GM12878 (cell line): ENCODE measurements at regions not wholly inside any gene's neighbourhood (a gene's known extent, or its start where the extent isn't known, plus 50 kb on each side); places are given as distances from the start of the nearest gene placed in this dataset.

Experiments used
- ATAC-seq: fragments of 200-7000 bp; cut with Tn5 transposase; 3 replicates; pipeline ENCODE4 v1.9.1; 2020; ENCODE audit warnings: mild to moderate bottlenecking, moderate library complexity
- BruUV-seq: library from RNA; stranded (reverse); fragments of 400-500 nt; replicated peaks from 2 replicates; lab custom pipeline; 2021; lab: Mats Ljungman, UMichigan
- CTCF ChIA-PET: fragments of 300-600 bp; sonication (Branson Sonifier 250); formaldehyde crosslinking; extraction: SDS; loops from one replicate; lab custom pipeline; 2021; ENCODE audit warnings: inconsistent platforms; lab: Yijun Ruan, JAX
- POLR2A ChIA-PET: fragments of 350-600 bp; formaldehyde crosslinking; extraction: SDS; loops from one replicate; lab custom pipeline; 2021; ENCODE audit warnings: inconsistent platforms; lab: Charles Lee
- RAD21 ChIA-PET: fragments of 300-600 bp; sonication (Branson Sonifier 250); formaldehyde crosslinking; loops from one replicate; lab custom pipeline; 2023; ENCODE audit warnings: antibody characterized with exemption; ENCODE audit not compliant: unreplicated experiment; lab: Charles Lee
- SMC1A ChIA-PET: fragments of 300-600 bp; sonication (Branson Sonifier 250); formaldehyde crosslinking; loops from one replicate; lab custom pipeline; 2023; ENCODE audit not compliant: unreplicated experiment, uncharacterized antibody; lab: Charles Lee
- DNase-seq: peaks from one replicate; pipeline ENCODE4 v3.0.0-alpha.2; 2011; ENCODE audit warnings: low read depth, low spot score
- FAIRE-seq: peaks from 3 replicates; lab custom pipeline; 2011; peaks lifted over from hg19 to GRCh38; lab: Jason Lieb, UNC
- H2AFZ ChIP-seq: 2 replicates; pipeline ENCODE4 v1.6.0; 2011; ENCODE audit warnings: low read depth, low read length, control low read depth; ENCODE audit not compliant: control insufficient read depth
- H3K27ac ChIP-seq: 2 replicates; pipeline ENCODE4 v1.5.1; 2011; ENCODE audit warnings: control low read depth; ENCODE audit not compliant: control insufficient read depth, insufficient read depth
- H3K27me3 ChIP-seq, 2 experiments: replicated peaks in 1 of 2; 2 replicates each; pipeline versions ENCODE4 v1.6.0 to v1.6.1; 2011; ENCODE audit warnings: low read length in 1 of 2; ENCODE audit not compliant: control insufficient read depth in 2 of 2, insufficient read depth in 2 of 2
- H3K36me3 ChIP-seq, 2 experiments: 2 replicates each; pipeline ENCODE4 v1.5.1; 2011; ENCODE audit warnings: low read length in 1 of 2; ENCODE audit not compliant: control insufficient read depth in 2 of 2, insufficient read depth in 2 of 2
- H3K4me1 ChIP-seq: 2 replicates; pipeline ENCODE4 v1.6.1; 2011; ENCODE audit warnings: mild to moderate bottlenecking, low read length, moderate library complexity, mixed read lengths; ENCODE audit not compliant: control insufficient read depth, insufficient read depth
- H3K4me2 ChIP-seq: 2 replicates; pipeline ENCODE4 v1.6.0; 2011; ENCODE audit warnings: control low read depth; ENCODE audit not compliant: control insufficient read depth, insufficient read depth
- H3K4me3 ChIP-seq: fragments of 200-600 bp; sonication (generic); 2 replicates; pipeline ENCODE4 v1.5.1; 2016
- H3K79me2 ChIP-seq: 2 replicates; pipeline ENCODE4 v1.6.0; 2011; ENCODE audit warnings: low read length; ENCODE audit not compliant: control insufficient read depth, insufficient read depth
- H3K9ac ChIP-seq: 2 replicates; pipeline ENCODE4 v1.8.0; 2011; ENCODE audit warnings: low read length, control low read depth, mixed read lengths; ENCODE audit not compliant: control insufficient read depth, insufficient read depth
- H3K9me3 ChIP-seq: replicated peaks from 3 replicates; pipeline ENCODE4 v1.5.1; 2011; ENCODE audit warnings: mild to moderate bottlenecking, low read length; ENCODE audit not compliant: control insufficient read depth, insufficient read depth
- H4K20me1 ChIP-seq: 2 replicates; pipeline ENCODE4 v1.6.0; 2011; ENCODE audit not compliant: control insufficient read depth, insufficient read depth
- EGR1 ChIP-seq, 2 experiments: IDR thresholded peaks; 1 replicate in 1 of 2; 2 replicates in 1 of 2; pipeline ENCODE4 v1.6.1; 2011 to 2012; ENCODE audit warnings: low read depth in 2 of 2, low read length in 2 of 2, borderline replicate concordance in 1 of 2, mild to moderate bottlenecking in 1 of 2, moderate library complexity in 1 of 2
- MEF2A ChIP-seq: IDR thresholded peaks from 2 replicates; pipeline ENCODE4 v1.6.1; 2011; ENCODE audit warnings: low read depth, mild to moderate bottlenecking, low read length, moderate library complexity; ENCODE audit not compliant: insufficient read depth
- MYB ChIP-seq: fragments of 150-350 bp; IDR thresholded peaks from 2 replicates; pipeline ENCODE4 v1.6.1; 2014; ENCODE audit warnings: mild to moderate bottlenecking, low read depth, low read length, borderline replicate concordance
- POU2F2 ChIP-seq: IDR thresholded peaks from 3 replicates; pipeline ENCODE4 v1.6.1; 2011; ENCODE audit warnings: low read depth, mild to moderate bottlenecking, low read length, borderline replicate concordance
- RB1 ChIP-seq: fragments of 450-650 bp; formaldehyde crosslinking; IDR thresholded peaks from 2 replicates; pipeline ENCODE4 v1.6.1; 2017; ENCODE audit warnings: mild to moderate bottlenecking, borderline replicate concordance
- RFX5 ChIP-seq: IDR thresholded peaks from 2 replicates; pipeline ENCODE4 v1.6.1; 2011; ENCODE audit warnings: low read depth, low read length, improper control_type of control experiment
- SUPT20H ChIP-seq: IDR thresholded peaks from 2 replicates; pipeline ENCODE4 v1.6.1; 2011; ENCODE audit warnings: low read depth, mild to moderate bottlenecking, low read length, moderate library complexity, borderline replicate concordance; ENCODE audit not compliant: control insufficient read depth
- TBL1XR1 ChIP-seq: IDR thresholded peaks from 2 replicates; pipeline ENCODE4 v1.6.1; 2012; ENCODE audit warnings: low read depth, low read length, improper control_type of control experiment
- TCF3 ChIP-seq: IDR thresholded peaks from 2 replicates; pipeline ENCODE4 v1.6.1; 2012; ENCODE audit warnings: low read depth, mild to moderate bottlenecking, low read length, borderline replicate concordance; ENCODE audit not compliant: insufficient read depth
- ZNF217 ChIP-seq: fragments of 450-650 bp; IDR thresholded peaks from 2 replicates; pipeline ENCODE4 v1.6.1; 2017; ENCODE audit warnings: antibody characterized with exemption, mild to moderate bottlenecking
- ZZZ3 ChIP-seq: IDR thresholded peaks from 2 replicates; pipeline ENCODE4 v1.6.1; 2011; ENCODE audit warnings: low read depth; ENCODE audit not compliant: control insufficient read depth, insufficient read length
- WGBS: methylation state at CpG from one replicate; pipeline ENCODE4 v1.1.6; 2016; ENCODE audit warnings: low lambda C conversion rate; ENCODE audit not compliant: insufficient replicate concordance, insufficient coverage; ENCODE audit errors: missing lambda C conversion rate; 5-methylcytosine and 5-hydroxymethylcytosine counted together
- in situ Hi-C: fragments of 300-500 bp; cut with MboI; formaldehyde crosslinking; loops from 9 replicates; pipeline ENCODE4 v1.14.3; 2018; ENCODE audit warnings: mixed read lengths
- intact Hi-C: fragments of 100-400 bp; cut with micrococcal nuclease; formaldehyde crosslinking; loops from one replicate; pipeline ENCODE4 v1.14.2; 2022; ENCODE audit not compliant: unreplicated experiment
- TF ChIP-seq, protein P1 (sequence below): fragments of 450-650 bp; IDR thresholded peaks from 2 replicates; pipeline ENCODE4 v1.6.1; 2016; ENCODE audit warnings: mild to moderate bottlenecking, moderate library complexity, borderline replicate concordance
- TF ChIP-seq, protein P2 (sequence below): IDR thresholded peaks from 2 replicates; pipeline ENCODE4 v1.6.1; 2011; ENCODE audit warnings: borderline replicate concordance, low read depth, mild to moderate bottlenecking, moderate library complexity, low read length; ENCODE audit not compliant: insufficient read depth, poor library complexity, severe bottlenecking
- TF ChIP-seq, protein P3 (sequence below): IDR thresholded peaks from 2 replicates; pipeline ENCODE4 v1.6.1; 2012; ENCODE audit warnings: low read depth, low read length, improper control_type of control experiment
- TF ChIP-seq, protein P4 (sequence below): fragments of 450-650 bp; conservative IDR thresholded peaks from 2 replicates; pipeline ENCODE4 v1.6.1; 2017; ENCODE audit warnings: mild to moderate bottlenecking, moderate library complexity

DNA sequence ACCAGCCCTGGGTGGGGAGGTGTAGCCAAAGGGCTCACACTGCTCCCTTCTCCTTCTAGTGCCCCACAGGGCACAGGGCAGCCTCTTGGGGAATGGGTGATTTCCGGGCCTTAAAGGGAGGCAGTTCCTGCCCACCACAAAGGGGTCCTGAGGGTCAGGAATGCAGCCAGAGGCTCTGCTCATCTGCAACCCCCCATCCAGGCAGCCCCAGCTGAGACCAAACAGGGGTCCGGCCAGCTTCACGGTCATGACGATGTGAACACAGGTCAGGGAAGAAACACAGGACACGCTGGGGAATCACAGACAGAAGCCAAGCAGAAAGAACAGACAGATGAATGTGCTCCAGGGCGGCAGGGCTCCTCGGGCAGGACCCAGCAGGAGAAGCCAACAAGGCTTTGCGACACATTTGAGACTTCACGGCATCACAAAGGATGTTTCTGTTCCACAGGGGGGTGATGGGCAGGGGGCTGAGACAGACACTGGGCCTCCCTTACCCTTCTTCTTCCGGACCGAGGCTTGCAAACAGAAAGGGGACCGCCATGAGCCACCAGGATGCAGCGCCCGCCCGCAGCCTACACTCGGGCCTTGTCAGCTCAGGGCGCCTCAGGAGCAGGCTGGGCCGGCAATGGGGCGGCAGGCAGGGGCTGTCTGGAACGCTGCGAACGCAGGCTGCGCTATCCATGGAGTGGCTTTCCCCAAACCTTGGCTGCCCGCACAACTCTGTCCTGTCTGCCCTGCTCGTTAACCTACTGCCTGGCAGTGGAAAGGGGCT, 101.9 kb downstream of the CTTN start:
- no peak overlapping the region for H2AFZ ChIP-seq
- WGBS, result 59% methylated on average over 25 of the region's 25 CpGs
- ChIA-PET CTCF (no interaction called here), RAD21 (no interaction called here), POLR2A (no interaction called here), SMC1A (no interaction called here)
- H3K36me3 ChIP-seq, result no peaks in the 10 kb centered on the region
- intact Hi-C loops, result no loop called here
- DNase-seq, result no peak
- ATAC-seq, result no peak
- no peaks in the 10 kb centered on the region for H3K9me3 ChIP-seq
- H3K9ac ChIP-seq, result no peak overlapping the region
- H3K79me2 ChIP-seq, result no peaks in the 10 kb centered on the region
- H3K4me3 ChIP-seq, result no peak overlapping the region
- H3K4me2 ChIP-seq, result no peak overlapping the region
- BruUV-seq, result no TSS peak
- H3K4me1 ChIP-seq, result no peaks in the 10 kb centered on the region
- no peak overlapping the region for H3K27ac ChIP-seq
- in situ Hi-C loops, result no loop called here
- no peaks in the 10 kb centered on the region; a peak in 1 of 4 replicates for H3K27me3 ChIP-seq
- FAIRE-seq, result no peak
- no peaks in the 10 kb centered on the region for H4K20me1 ChIP-seq
- TF ChIP-seq, protein P1, sequence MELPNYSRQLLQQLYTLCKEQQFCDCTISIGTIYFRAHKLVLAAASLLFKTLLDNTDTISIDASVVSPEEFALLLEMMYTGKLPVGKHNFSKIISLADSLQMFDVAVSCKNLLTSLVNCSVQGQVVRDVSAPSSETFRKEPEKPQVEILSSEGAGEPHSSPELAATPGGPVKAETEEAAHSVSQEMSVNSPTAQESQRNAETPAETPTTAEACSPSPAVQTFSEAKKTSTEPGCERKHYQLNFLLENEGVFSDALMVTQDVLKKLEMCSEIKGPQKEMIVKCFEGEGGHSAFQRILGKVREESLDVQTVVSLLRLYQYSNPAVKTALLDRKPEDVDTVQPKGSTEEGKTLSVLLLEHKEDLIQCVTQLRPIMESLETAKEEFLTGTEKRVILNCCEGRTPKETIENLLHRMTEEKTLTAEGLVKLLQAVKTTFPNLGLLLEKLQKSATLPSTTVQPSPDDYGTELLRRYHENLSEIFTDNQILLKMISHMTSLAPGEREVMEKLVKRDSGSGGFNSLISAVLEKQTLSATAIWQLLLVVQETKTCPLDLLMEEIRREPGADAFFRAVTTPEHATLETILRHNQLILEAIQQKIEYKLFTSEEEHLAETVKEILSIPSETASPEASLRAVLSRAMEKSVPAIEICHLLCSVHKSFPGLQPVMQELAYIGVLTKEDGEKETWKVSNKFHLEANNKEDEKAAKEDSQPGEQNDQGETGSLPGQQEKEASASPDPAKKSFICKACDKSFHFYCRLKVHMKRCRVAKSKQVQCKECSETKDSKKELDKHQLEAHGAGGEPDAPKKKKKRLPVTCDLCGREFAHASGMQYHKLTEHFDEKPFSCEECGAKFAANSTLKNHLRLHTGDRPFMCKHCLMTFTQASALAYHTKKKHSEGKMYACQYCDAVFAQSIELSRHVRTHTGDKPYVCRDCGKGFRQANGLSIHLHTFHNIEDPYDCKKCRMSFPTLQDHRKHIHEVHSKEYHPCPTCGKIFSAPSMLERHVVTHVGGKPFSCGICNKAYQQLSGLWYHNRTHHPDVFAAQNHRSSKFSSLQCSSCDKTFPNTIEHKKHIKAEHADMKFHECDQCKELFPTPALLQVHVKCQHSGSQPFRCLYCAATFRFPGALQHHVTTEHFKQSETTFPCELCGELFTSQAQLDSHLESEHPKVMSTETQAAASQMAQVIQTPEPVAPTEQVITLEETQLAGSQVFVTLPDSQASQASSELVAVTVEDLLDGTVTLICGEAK, result no peak
- no peak for TF ChIP-seq TBL1XR1
- no peak for TF ChIP-seq RFX5
- TF ChIP-seq SUPT20H, result no peak
- no peak for TF ChIP-seq EGR1 (IDR thresholded peaks at IDR 0.05; ENCODE audit: borderline replicate concordance in 1 of 2, low read depth in 2 of 2, low read length in 2 of 2)
- no peak for TF ChIP-seq MYB
- TF ChIP-seq, protein P2, sequence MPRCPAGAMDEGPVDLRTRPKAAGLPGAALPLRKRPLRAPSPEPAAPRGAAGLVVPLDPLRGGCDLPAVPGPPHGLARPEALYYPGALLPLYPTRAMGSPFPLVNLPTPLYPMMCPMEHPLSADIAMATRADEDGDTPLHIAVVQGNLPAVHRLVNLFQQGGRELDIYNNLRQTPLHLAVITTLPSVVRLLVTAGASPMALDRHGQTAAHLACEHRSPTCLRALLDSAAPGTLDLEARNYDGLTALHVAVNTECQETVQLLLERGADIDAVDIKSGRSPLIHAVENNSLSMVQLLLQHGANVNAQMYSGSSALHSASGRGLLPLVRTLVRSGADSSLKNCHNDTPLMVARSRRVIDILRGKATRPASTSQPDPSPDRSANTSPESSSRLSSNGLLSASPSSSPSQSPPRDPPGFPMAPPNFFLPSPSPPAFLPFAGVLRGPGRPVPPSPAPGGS, result no peak
- TF ChIP-seq RB1, result no peak
- TF ChIP-seq ZNF217, result no peak
- TF ChIP-seq, protein P3, sequence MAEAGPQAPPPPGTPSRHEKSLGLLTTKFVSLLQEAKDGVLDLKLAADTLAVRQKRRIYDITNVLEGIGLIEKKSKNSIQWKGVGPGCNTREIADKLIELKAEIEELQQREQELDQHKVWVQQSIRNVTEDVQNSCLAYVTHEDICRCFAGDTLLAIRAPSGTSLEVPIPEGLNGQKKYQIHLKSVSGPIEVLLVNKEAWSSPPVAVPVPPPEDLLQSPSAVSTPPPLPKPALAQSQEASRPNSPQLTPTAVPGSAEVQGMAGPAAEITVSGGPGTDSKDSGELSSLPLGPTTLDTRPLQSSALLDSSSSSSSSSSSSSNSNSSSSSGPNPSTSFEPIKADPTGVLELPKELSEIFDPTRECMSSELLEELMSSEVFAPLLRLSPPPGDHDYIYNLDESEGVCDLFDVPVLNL, result no peak
- no peak for TF ChIP-seq MEF2A
- no peak for TF ChIP-seq ZZZ3
- TF ChIP-seq, protein P4, sequence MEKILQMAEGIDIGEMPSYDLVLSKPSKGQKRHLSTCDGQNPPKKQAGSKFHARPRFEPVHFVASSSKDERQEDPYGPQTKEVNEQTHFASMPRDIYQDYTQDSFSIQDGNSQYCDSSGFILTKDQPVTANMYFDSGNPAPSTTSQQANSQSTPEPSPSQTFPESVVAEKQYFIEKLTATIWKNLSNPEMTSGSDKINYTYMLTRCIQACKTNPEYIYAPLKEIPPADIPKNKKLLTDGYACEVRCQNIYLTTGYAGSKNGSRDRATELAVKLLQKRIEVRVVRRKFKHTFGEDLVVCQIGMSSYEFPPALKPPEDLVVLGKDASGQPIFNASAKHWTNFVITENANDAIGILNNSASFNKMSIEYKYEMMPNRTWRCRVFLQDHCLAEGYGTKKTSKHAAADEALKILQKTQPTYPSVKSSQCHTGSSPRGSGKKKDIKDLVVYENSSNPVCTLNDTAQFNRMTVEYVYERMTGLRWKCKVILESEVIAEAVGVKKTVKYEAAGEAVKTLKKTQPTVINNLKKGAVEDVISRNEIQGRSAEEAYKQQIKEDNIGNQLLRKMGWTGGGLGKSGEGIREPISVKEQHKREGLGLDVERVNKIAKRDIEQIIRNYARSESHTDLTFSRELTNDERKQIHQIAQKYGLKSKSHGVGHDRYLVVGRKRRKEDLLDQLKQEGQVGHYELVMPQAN, result no peak
- no peak for TF ChIP-seq TCF3
- no peak for TF ChIP-seq POU2F2
